ENCODE measurements at regions not wholly inside any gene's neighbourhood (a gene's known extent, or its start where the extent isn't known, plus 50 kb on each side); places are given as distances from the start of the nearest gene placed in this dataset.
"Not testable (repeated sequence)": the region's sequence is repeated elsewhere in the genome, so short reads cannot be mapped to it uniquely, and the experiment has no call there.

GRCh38 chr6:81896525-81897503 is 144.3 kb upstream of the TENT5A start:
- no peaks in the 10 kb centered on the region for H3K36me3 Mint-ChIP-seq (ENCODE audit: insufficient read depth in 2 of 2)
- H3K9me3 Mint-ChIP-seq: peaks cover 0 to 1% of the 10 kb centered on the region in 2 donors
- ATAC-seq (replicated peaks in 1 of 2): no peak
- no peaks in the 10 kb centered on the region for H3K27me3 Mint-ChIP-seq (ENCODE audit: low read depth)
- DNase-seq: no peak
- H3K27ac Mint-ChIP-seq: no peak overlapping the region
- H3K4me3 Mint-ChIP-seq: no peak overlapping the region
- no peaks in the 10 kb centered on the region for H3K4me1 Mint-ChIP-seq (ENCODE audit: low read depth)

DNA sequence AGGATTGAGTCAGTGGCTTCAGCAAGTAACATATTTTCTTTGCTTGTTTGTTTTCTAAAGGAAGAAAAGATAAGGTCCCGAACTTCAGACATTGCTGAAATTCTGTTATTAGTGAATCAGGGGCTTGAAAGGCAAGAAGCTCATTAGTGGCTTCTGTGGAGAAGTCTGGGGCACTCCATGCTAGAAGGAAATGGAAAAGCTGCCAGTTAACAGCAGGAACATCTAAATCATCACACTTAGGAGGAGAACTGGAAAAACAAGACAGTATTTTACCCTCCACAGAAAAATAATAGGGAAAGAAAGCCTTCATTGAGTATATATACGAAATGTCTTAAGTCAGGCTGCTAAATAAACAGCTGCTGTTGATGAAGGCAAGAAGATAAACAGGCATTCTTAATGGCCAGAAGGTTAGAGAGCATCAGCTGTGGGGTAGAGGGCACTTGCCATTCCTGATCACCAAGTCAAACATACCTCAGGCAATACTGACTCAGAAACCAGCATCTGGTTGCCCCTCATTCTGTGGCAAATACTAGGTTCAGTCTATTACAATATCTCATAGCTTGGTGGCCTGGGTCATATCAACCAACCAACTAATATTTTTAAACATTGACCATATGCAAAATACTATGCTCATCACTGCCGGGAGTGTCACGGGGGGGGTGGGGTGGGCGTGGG is 143.2 kb upstream of the TENT5A start:
- Mint-ChIP-seq H3K4me3 (no peak overlapping the region), H3K27ac (no peak overlapping the region), H3K9me3 (peaks cover 0 to 1% of the 10 kb centered on the region in 2 donors), H3K4me1 (ENCODE audit: low read depth) (no peaks in the 10 kb centered on the region), H3K27me3 (ENCODE audit: low read depth) (no peaks in the 10 kb centered on the region), H3K36me3 (ENCODE audit: insufficient read depth in 2 of 2) (no peaks in the 10 kb centered on the region)
- no peak for DNase-seq
- ATAC-seq (replicated peaks in 1 of 2): no peak

DNA sequence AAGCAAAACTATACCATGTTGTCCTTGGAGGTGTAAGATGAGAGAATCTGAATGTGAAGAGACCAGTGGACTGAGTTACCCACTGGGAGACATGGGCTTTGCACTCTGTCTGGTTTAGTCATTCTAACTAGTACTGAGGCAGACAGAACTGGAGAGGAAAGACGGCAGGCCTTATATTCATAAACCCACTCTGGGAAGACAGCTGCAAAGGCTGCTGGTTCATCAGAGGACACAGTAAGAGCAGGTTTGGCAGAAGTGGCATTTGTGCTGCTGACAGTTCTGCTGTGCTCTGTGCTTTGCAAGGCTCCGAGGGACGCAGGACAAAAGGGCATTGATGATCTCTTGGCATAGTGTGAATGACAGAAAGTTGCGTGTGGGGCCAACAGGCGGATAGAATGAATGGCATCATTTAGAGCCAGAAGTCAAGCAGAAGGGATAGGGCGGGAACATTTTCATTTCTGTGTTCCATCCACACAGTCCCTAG is 142.3 kb upstream of the TENT5A start:
- ATAC-seq (replicated peaks in 1 of 2) (no peak), DNase-seq (no peak)
- Mint-ChIP-seq H3K27me3 (ENCODE audit: low read depth) (no peaks in the 10 kb centered on the region), H3K27ac (no peak overlapping the region), H3K4me1 (ENCODE audit: low read depth) (no peaks in the 10 kb centered on the region), H3K36me3 (ENCODE audit: insufficient read depth in 2 of 2) (no peaks in the 10 kb centered on the region), H3K9me3 (peaks cover 0 to 1% of the 10 kb centered on the region in 2 donors), H3K4me3 (no peak overlapping the region)

- Mint-ChIP-seq H3K27me3 (ENCODE audit: low read depth) (no peaks in the 10 kb centered on the region), H3K36me3 (ENCODE audit: insufficient read depth in 2 of 2) (no peaks in the 10 kb centered on the region), H3K27ac (no peak overlapping the region), H3K4me1 (ENCODE audit: low read depth) (no peaks in the 10 kb centered on the region), H3K9me3 (peaks cover 0 to 1% of the 10 kb centered on the region in 2 donors), H3K4me3 (no peak overlapping the region)
- ATAC-seq (replicated peaks in 1 of 2): no peak
- DNase-seq: no peak
Observed at GRCh38 chr6:81894306-81894705, 141.8 kb upstream of the TENT5A start.

DNA sequence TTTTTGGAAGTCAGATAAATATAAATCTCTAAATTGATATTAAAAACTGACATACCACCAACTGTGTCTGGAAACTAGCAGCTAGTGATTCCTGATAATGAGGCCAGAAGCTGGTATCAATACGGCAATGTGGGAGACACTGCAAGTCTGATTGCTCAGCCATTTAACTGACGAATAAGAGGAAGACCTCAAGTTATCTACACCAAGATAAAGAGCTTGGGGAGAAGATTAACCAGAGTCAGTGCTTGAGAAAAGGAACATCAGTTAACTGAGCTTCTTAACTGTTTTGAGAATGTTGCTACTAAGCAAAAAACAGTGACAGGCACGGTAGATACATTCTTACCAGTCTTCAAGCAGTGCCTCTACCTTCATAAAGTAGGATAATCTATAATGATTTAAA is 140.4 kb upstream of the TENT5A start:
- Mint-ChIP-seq H3K4me3 (no peak overlapping the region), H3K27ac (no peak overlapping the region), H3K36me3 (ENCODE audit: insufficient read depth in 2 of 2) (no peaks in the 10 kb centered on the region), H3K27me3 (ENCODE audit: low read depth) (no peaks in the 10 kb centered on the region), H3K4me1 (ENCODE audit: low read depth) (no peaks in the 10 kb centered on the region), H3K9me3 (peaks cover 0 to 1% of the 10 kb centered on the region in 2 donors)
- ATAC-seq (replicated peaks in 1 of 2) (no peak), DNase-seq (no peak)

DNA sequence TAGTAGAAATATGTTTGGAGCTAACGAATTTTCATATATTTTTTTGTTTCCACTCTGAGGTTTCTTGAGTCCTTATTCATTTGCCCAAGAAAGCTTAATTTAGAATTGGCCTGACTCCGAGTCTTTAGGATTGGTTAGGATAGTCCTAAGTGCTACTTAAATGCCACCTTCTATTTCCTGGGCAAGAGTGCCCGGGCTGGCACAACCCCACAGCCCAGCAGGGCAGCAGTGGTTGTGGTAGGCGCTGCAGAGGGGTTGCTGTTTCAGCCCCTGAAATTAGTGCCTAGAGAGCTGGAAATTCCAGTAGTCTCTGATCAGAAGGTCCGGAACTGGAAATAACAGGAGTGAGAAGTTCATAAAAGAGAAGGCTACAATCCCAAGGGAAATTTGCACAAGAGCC is 139.4 kb upstream of the TENT5A start:
- no peaks in the 10 kb centered on the region for H3K4me1 Mint-ChIP-seq (ENCODE audit: low read depth)

DNA sequence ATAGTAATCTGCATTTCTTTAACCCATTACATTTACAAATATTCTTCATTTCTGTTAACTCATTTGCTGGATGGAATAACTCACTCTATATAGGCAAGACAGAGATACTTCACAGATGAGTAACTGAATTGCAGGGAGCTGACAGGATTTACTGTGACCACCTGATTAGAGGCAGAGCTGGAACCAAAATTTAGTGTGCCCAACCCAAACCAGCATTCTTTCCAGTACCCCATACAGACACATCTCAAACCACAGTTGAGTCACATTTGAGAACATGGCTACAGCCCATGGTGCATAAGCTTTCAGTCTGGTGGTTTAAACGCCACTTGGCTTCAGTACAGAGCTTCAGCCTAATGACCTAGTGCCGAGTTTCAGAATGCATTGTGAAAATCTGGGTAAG is 138.4 kb upstream of the TENT5A start:
- Mint-ChIP-seq H3K27me3 (ENCODE audit: low read depth) (no peaks in the 10 kb centered on the region), H3K36me3 (ENCODE audit: insufficient read depth in 2 of 2) (no peaks in the 10 kb centered on the region), H3K27ac (no peak overlapping the region), H3K4me1 (ENCODE audit: low read depth) (no peaks in the 10 kb centered on the region), H3K4me3 (no peak overlapping the region), H3K9me3 (peaks cover 0 to 4% of the 10 kb centered on the region in 2 donors)
- ATAC-seq (replicated peaks in 1 of 2) (no peak), DNase-seq (no peak)

More for the DNA sequence above, 139.4 kb upstream of the TENT5A start:
- Mint-ChIP-seq H3K27ac (no peak overlapping the region), H3K4me3 (no peak overlapping the region), H3K27me3 (ENCODE audit: low read depth) (no peaks in the 10 kb centered on the region), H3K9me3 (peaks cover 0 to 2% of the 10 kb centered on the region in 2 donors), H3K36me3 (ENCODE audit: insufficient read depth in 2 of 2) (no peaks in the 10 kb centered on the region)
- DNase-seq (no peak), ATAC-seq (replicated peaks in 1 of 2) (no peak)

GRCh38 chr6:81889377-81890053 is 137.0 kb upstream of the TENT5A start:
- H3K36me3 Mint-ChIP-seq (ENCODE audit: insufficient read depth in 2 of 2): no peaks in the 10 kb centered on the region
- no peak for DNase-seq

DNA sequence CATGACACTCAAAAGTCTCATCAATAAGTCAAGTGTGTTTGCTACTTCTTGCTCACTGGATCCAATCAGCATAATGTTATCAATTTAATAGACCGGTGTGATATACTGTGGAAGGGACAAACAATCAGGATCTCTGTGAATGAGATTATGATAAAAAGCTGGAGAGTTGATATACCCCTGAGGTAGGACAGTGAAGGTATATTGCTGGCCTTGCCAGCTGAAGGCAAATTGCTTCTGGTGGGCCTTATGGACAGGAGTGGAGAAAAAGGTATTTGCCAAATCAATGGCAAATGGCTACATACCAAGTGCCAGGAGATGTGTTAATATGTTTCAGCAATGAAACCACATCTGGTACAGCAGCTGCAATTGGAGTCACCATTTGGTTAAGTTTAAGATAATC is 134.4 kb upstream of the TENT5A start:
- not testable (repeated sequence) for H3K4me1 Mint-ChIP-seq (ENCODE audit: low read depth); H3K27ac Mint-ChIP-seq; DNase-seq; ATAC-seq (replicated peaks in 1 of 2); H3K4me3 Mint-ChIP-seq; H3K9me3 Mint-ChIP-seq; H3K36me3 Mint-ChIP-seq (ENCODE audit: insufficient read depth in 2 of 2); H3K27me3 Mint-ChIP-seq (ENCODE audit: low read depth)

More at GRCh38 chr6:81889377-81890053, 137.0 kb upstream of the TENT5A start:
- no peak for ATAC-seq (replicated peaks in 1 of 2)
- Mint-ChIP-seq H3K9me3 (peaks cover 3 to 4% of the 10 kb centered on the region in 2 donors), H3K27ac (no peak overlapping the region), H3K27me3 (ENCODE audit: low read depth) (no peaks in the 10 kb centered on the region), H3K4me1 (ENCODE audit: low read depth) (no peaks in the 10 kb centered on the region), H3K4me3 (no peak overlapping the region)

DNA sequence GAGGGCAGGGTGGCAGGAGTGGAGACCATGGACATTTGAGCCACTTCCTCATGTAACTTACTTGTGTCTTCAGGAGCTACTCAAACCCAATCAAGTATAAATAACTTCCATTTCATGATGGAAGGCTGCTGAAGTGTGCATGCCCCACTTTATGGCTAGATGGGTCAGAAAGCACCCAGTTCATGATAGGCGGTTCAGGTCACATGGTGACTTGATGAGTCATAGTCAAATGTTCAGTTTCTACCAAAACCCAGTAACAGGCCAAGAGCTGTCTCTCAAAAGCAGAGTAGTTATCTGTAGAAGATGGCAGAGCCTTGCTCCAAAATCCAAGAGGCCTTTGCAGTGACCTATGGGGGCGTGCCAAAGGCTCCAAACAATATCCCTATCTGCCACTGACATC is 133.7 kb upstream of the TENT5A start:
- H3K9me3 Mint-ChIP-seq: peaks cover 3% of the 10 kb centered on the region in 2 donors
- DNase-seq (no peak), ATAC-seq (replicated peaks in 1 of 2) (no peak)
- H3K36me3 Mint-ChIP-seq (ENCODE audit: insufficient read depth in 2 of 2): no peaks in the 10 kb centered on the region
- H3K4me1 Mint-ChIP-seq (ENCODE audit: low read depth): no peaks in the 10 kb centered on the region
- H3K27ac Mint-ChIP-seq: no peak overlapping the region
- no peaks in the 10 kb centered on the region for H3K27me3 Mint-ChIP-seq (ENCODE audit: low read depth)
- H3K4me3 Mint-ChIP-seq: no peak overlapping the region

GRCh38 chr6:81881660-81882059 is 129.2 kb upstream of the TENT5A start:
- ATAC-seq (replicated peaks in 1 of 2) (no peak), DNase-seq (no peak)
- no peaks in the 10 kb centered on the region for H3K4me1 Mint-ChIP-seq (ENCODE audit: low read depth)
- H3K27me3 Mint-ChIP-seq (ENCODE audit: low read depth): no peaks in the 10 kb centered on the region
- H3K36me3 Mint-ChIP-seq (ENCODE audit: insufficient read depth in 2 of 2): no peaks in the 10 kb centered on the region
- no peak overlapping the region for H3K27ac Mint-ChIP-seq
- H3K4me3 Mint-ChIP-seq: no peak overlapping the region
- H3K9me3 Mint-ChIP-seq: peaks cover 0 to 3% of the 10 kb centered on the region in 2 donors

GRCh38 chr6:81878479-81878878 is 126.0 kb upstream of the TENT5A start:
- Mint-ChIP-seq H3K4me1 (ENCODE audit: low read depth) (no peaks in the 10 kb centered on the region), H3K27me3 (ENCODE audit: low read depth) (no peaks in the 10 kb centered on the region), H3K27ac (no peak overlapping the region), H3K36me3 (ENCODE audit: insufficient read depth in 2 of 2) (no peaks in the 10 kb centered on the region), H3K4me3 (no peak overlapping the region), H3K9me3 (peaks cover 5 to 6% of the 10 kb centered on the region in 2 donors)
- no peak for ATAC-seq (replicated peaks in 1 of 2)
- no peak for DNase-seq

- Mint-ChIP-seq H3K9me3 (peaks cover 8 to 13% of the 10 kb centered on the region in 2 donors), H3K27ac (no peak overlapping the region), H3K4me1 (ENCODE audit: low read depth) (no peaks in the 10 kb centered on the region), H3K36me3 (ENCODE audit: insufficient read depth in 2 of 2) (no peaks in the 10 kb centered on the region), H3K4me3 (no peak overlapping the region), H3K27me3 (ENCODE audit: low read depth) (no peaks in the 10 kb centered on the region)
- no peak for ATAC-seq (replicated peaks in 1 of 2)
- no peak for DNase-seq
Observed at GRCh38 chr6:81876971-81877370, 124.5 kb upstream of the TENT5A start.
